ENCODE measurements at regions not wholly inside any gene's neighbourhood (a gene's known extent, or its start where the extent isn't known, plus 50 kb on each side); places are given as distances from the start of the nearest gene placed in this dataset.
A peak's percentile ranks its signal among the peaks of the same experiment; 100 is the strongest.

DNA sequence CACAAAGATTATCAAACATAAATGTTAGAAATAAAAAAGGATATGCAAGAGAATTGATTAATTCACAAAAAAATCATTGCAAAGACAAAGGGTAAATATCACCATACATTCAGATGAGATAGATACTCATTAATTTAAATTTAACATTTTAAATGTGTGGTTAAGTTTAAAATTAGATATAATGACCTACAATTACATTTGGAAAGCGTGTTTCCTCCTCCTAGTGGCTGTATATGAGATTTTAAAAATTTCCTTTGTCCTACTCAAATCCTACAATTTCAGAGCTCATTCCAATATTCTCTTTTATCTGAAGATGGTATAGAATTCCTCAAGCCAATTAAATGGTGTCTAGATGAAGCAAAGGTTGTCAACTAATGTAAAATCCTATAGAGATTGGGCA lies 169.2 kb upstream of the CDH8 start:
- Histone ChIP-seq H3K27ac (no peak overlapping the region), H3K36me3 (no peaks in the 10 kb centered on the region), H3K27me3 (no peaks in the 10 kb centered on the region), H3K9me3 (no peaks in the 10 kb centered on the region), H3K4me1 (no peaks in the 10 kb centered on the region), H3K4me3 (replicated peaks in 1 of 3) (no peak overlapping the region)
- intact Hi-C loops (cut with DNase I) = no loop called here
- no peak for DNase-seq
- 58 to 92% methylated on average over 1 of the region's 1 CpG for WGBS, 2 donors
- TF ChIP-seq, protein P1, sequence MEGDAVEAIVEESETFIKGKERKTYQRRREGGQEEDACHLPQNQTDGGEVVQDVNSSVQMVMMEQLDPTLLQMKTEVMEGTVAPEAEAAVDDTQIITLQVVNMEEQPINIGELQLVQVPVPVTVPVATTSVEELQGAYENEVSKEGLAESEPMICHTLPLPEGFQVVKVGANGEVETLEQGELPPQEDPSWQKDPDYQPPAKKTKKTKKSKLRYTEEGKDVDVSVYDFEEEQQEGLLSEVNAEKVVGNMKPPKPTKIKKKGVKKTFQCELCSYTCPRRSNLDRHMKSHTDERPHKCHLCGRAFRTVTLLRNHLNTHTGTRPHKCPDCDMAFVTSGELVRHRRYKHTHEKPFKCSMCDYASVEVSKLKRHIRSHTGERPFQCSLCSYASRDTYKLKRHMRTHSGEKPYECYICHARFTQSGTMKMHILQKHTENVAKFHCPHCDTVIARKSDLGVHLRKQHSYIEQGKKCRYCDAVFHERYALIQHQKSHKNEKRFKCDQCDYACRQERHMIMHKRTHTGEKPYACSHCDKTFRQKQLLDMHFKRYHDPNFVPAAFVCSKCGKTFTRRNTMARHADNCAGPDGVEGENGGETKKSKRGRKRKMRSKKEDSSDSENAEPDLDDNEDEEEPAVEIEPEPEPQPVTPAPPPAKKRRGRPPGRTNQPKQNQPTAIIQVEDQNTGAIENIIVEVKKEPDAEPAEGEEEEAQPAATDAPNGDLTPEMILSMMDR (IDR thresholded peaks at IDR 0.05) = no peak
- no peak for TF ChIP-seq POLR2A (IDR thresholded peaks at IDR 0.05)

DNA sequence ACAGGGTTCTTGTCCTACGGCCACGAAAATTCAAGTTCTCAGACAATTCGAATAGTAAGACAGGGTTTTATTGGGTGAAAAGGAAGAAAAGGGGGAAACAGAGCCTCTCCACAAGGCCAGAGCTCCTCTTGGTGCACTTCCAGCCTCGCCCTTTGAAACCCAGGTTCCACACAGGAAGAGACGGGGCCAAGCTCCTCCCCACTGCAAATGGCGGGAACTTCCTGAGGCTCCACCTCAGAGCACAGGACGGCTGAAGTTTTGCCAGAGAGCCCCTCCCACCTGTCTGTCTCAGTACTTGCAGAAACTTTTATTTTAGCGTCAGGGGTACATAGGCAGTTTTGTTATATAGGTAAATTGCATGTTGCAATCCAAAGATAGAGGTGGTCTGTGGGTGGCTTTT lies 165.7 kb upstream of the CDH8 start:
- TF ChIP-seq, protein P1 (IDR thresholded peaks at IDR 0.05) = no peak
- no peak for TF ChIP-seq POLR2A (IDR thresholded peaks at IDR 0.05)
- H3K27me3 ChIP-seq = no peaks in the 10 kb centered on the region
- H3K4me1 ChIP-seq = no peaks in the 10 kb centered on the region
- DNase-seq = no peak
- H3K36me3 ChIP-seq = no peaks in the 10 kb centered on the region
- 73 to 75% methylated on average over 8 of the region's 8 CpGs for WGBS, 2 donors
- no peak overlapping the region for H3K4me3 ChIP-seq (replicated peaks in 1 of 3)
- H3K27ac ChIP-seq = no peak overlapping the region
- intact Hi-C loops (cut with DNase I) = no loop called here
- H3K9me3 ChIP-seq = no peaks in the 10 kb centered on the region

DNA sequence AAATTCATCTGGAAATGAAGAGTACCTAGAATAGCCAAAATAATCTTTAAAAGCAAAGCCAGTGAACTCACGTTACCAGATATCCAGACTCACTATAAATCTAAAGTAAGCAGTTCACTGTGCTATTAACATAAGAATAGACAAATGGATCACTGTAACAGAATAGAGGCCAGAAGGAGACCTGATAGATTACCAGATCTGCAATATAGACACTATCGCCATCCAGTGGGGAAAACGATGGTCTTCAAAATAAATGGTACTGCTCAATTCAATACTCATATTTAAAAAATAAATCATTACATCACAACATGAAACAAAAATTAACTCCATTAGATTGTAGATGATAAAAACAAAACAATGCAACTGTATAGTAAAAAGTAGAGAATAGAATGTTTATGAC lies 158.6 kb upstream of the CDH8 start:
- Histone ChIP-seq H3K4me1 (no peaks in the 10 kb centered on the region), H3K36me3 (no peaks in the 10 kb centered on the region), H3K9me3 (no peaks in the 10 kb centered on the region), H3K27ac (no peak overlapping the region), H3K4me3 (replicated peaks in 1 of 3) (no peak overlapping the region), H3K27me3 (no peaks in the 10 kb centered on the region)
- DNase-seq = no peak
- WGBS, 2 donors = 61 to 62% methylated on average over 3 of the region's 3 CpGs
- intact Hi-C loops (cut with DNase I) = no loop called here
- TF ChIP-seq, protein P1 (IDR thresholded peaks at IDR 0.05) = no peak
- TF ChIP-seq POLR2A (IDR thresholded peaks at IDR 0.05) = no peak

DNA sequence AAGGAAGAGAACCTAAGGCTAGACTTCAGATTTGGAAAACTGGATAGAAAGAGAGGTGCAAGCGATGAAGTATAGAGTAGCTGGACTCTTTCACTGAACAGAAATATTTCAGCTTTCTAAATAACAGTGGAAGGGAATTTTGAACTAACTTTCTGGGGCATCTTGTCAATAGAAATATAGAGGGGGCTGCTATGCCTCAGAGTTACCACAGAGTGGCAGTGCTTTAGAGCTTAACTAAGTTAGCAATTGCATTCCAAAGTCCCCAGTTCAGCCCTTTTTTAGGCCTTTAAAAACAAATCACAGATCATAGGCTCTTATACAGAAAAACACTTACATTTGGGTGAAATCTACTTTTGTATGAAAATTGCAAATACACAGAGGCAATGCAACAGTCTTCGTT lies 154.2 kb upstream of the CDH8 start:
- intact Hi-C loops (cut with DNase I) = no loop called here
- WGBS, 2 donors = 22 to 27% methylated on average over 2 of the region's 2 CpGs
- H3K4me1 ChIP-seq = no peaks in the 10 kb centered on the region
- H3K36me3 ChIP-seq = no peaks in the 10 kb centered on the region
- no peak overlapping the region for H3K4me3 ChIP-seq (replicated peaks in 1 of 3)
- no peaks in the 10 kb centered on the region for H3K27me3 ChIP-seq
- H3K9me3 ChIP-seq = no peaks in the 10 kb centered on the region
- DNase-seq = no peak
- no peak overlapping the region for H3K27ac ChIP-seq
- no peak for TF ChIP-seq POLR2A (IDR thresholded peaks at IDR 0.05)
- TF ChIP-seq, protein P1 (IDR thresholded peaks at IDR 0.05) = peak in 1 of 6 experiments; percentile 32

DNA sequence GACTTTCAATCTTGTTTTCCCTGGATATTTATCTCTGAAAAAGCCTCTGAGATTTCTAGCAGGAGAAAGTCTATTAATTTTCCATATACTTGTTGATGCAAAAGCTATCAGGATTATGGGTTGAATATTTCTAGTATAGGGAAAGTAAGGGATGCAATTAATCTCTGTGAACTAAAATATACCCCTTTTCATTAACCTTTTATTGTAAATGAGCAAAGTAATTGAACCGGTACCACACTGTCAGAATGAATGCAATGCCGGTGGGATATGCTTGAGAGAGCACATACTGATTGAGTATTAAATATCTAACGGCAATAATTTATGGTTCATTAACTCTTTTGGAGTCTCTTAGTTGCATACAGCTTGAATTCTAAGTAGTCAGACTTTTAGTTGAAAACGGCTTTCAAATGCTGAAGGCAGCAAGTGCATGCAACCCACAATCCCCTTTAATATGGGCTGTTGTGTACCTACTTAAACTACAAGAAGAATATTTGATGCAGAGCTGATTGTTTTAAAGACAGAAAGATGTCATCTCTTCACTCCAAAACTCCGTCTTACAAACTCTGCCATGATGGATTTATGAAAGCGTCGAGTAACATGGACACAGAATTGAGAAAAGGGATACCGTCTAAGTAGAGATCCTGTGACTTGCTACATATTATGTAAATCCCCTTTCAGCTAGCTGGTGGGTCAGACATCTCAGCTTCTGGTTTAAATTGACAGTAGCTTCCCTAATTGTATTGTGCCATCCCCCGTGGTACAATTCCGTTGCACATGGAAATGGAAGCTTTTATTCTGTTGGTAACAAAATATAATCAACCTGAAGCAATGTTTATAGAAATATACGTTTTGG lies 141.3 kb upstream of the CDH8 start:
- Histone ChIP-seq H3K4me3 (replicated peaks in 1 of 3) (no peak overlapping the region), H3K27me3 (no peaks in the 10 kb centered on the region), H3K4me1 (no peaks in the 10 kb centered on the region), H3K36me3 (no peaks in the 10 kb centered on the region), H3K9me3 (no peaks in the 10 kb centered on the region), H3K27ac (no peak overlapping the region)
- intact Hi-C loops (cut with DNase I) = no loop called here
- DNase-seq = no peak
- WGBS, 2 donors = 78 to 81% methylated on average over 11 of the region's 11 CpGs
- no peak for TF ChIP-seq POLR2A (IDR thresholded peaks at IDR 0.05)
- TF ChIP-seq, protein P1 (IDR thresholded peaks at IDR 0.05) = no peak

All from thyroid gland (tissue), 4 donors.